GM18861 (cell line): ENCODE measurements at regions not wholly inside any gene's neighbourhood (a gene's known extent, or its start where the extent isn't known, plus 50 kb on each side); places are given as distances from the start of the nearest gene placed in this dataset.

Experiments used
- ATAC-seq: cut with Tn5 transposase; IDR thresholded peaks from one replicate; pipeline ENCODE4 v1.9.1; 2021; ENCODE audit not compliant: unreplicated experiment

GRCh38 chr15:68524753-68525584, 53.8 kb upstream of the CORO2B start:
- ATAC-seq, result no peak

- peak; percentile 18 for ATAC-seq
These were observed 53.0 kb upstream of the CORO2B start for GRCh38 chr15:68525815-68526214.

GRCh38 chr15:68526269-68526668, 52.5 kb upstream of the CORO2B start:
- peak; percentile 57 for ATAC-seq

- ATAC-seq, result no peak
These were observed 52.0 kb upstream of the CORO2B start for GRCh38 chr15:68526784-68527183.

GRCh38 chr15:68528626-68529290, 50.0 kb upstream of the CORO2B start:
- no peak for ATAC-seq
